ENCODE measurements at regions not wholly inside any gene's neighbourhood (a gene's known extent, or its start where the extent isn't known, plus 50 kb on each side); places are given as distances from the start of the nearest gene placed in this dataset.

GRCh38 chr3:156615592-156616173 lies 58.7 kb upstream of the TIPARP start (continued):
- TF ChIP-seq BCLAF1 (IDR thresholded peaks at IDR 0.05), result no peak

- Histone ChIP-seq H3K4me1 (ENCODE audit: control insufficient read depth, insufficient read depth, low read length) (peaks cover 3% of the 10 kb centered on the region; the same call in 1 of the 2 replicates), H3K9me3 (replicated peaks; ENCODE audit: control insufficient read depth, insufficient read depth, low read length) (no peaks in the 10 kb centered on the region), H3K27ac (ENCODE audit: control insufficient read depth, insufficient read depth) (no peak overlapping the region), H3K9ac (ENCODE audit: control insufficient read depth, insufficient read depth, low read length) (no peak overlapping the region), H3K4me2 (ENCODE audit: control insufficient read depth, insufficient read depth) (no peak overlapping the region), H3K27me3 (replicated peaks in 1 of 2; ENCODE audit: control insufficient read depth in 2 of 2, insufficient read depth in 2 of 2, low read length in 1 of 2) (no peaks in the 10 kb centered on the region), H2AFZ (ENCODE audit: control insufficient read depth, low read depth, low read length) (peak overlapping the region; percentile 46), H3K36me3 (ENCODE audit: control insufficient read depth in 2 of 2, insufficient read depth in 2 of 2, low read length in 1 of 2) (no peaks in the 10 kb centered on the region; a peak in 1 of 4 replicates), H4K20me1 (ENCODE audit: control insufficient read depth, insufficient read depth) (no peaks in the 10 kb centered on the region), H3K4me3 (no peak overlapping the region), H3K79me2 (ENCODE audit: control insufficient read depth, insufficient read depth, low read length) (no peaks in the 10 kb centered on the region)
- ChIA-PET RAD21 (ENCODE audit: unreplicated experiment) (interaction anchor here (0.8 kb wide), 1 partner anchor 13 kb away, joined by 3 read pairs; no protein-coding TSS in a partner anchor), POLR2A (interaction anchor here (0.9 to 1.4 kb wide), 2 partner anchors 10 to 14 kb away, joined by 3 read pairs; no protein-coding TSS in a partner anchor), CTCF (no interaction called here), SMC1A (ENCODE audit: uncharacterized antibody, unreplicated experiment) (interaction anchor here (0.6 to 1.5 kb wide), 7 partner anchors 12 to 465 kb away, joined by 3 to 6 read pairs (median 4); no protein-coding TSS in a partner anchor)
- intact Hi-C loops (cut with micrococcal nuclease; ENCODE audit: unreplicated experiment) (no loop called here), in situ Hi-C loops (cut with MboI) (no loop called here)
- peak; percentile 34; the same call in 2 of the 3 replicates for ATAC-seq
- 55% methylated on average over 1 of the region's 1 CpG for WGBS (ENCODE audit: insufficient coverage, insufficient replicate concordance, low lambda C conversion rate, missing lambda C conversion rate)
- TF ChIP-seq ZBTB4 (CRISPR knock-in tag; IDR thresholded peaks at IDR 0.05), result no peak
- TF ChIP-seq CEBPB (IDR thresholded peaks at IDR 0.05; ENCODE audit: borderline replicate concordance in 1 of 2, low read depth in 2 of 2, low read length in 2 of 2), result no peak
- TF ChIP-seq WRNIP1 (IDR thresholded peaks at IDR 0.05; ENCODE audit: borderline replicate concordance, low read depth, low read length), result no peak
- no peak for TF ChIP-seq ZSCAN29 (IDR thresholded peaks at IDR 0.05)
- no TSS peak for BruUV-seq (replicated peaks)
- no peak for FAIRE-seq
- no peak for DNase-seq (ENCODE audit: low read depth, low spot score)
These were observed 59.5 kb upstream of the TIPARP start for GRCh38 chr3:156614642-156615511.

Measured in GM12878 (cell line).